ENCODE measurements at regions not wholly inside any gene's neighbourhood (a gene's known extent, or its start where the extent isn't known, plus 50 kb on each side); places are given as distances from the start of the nearest gene placed in this dataset.
A peak's percentile ranks its signal among the peaks of the same experiment; 100 is the strongest.
"Not testable (repeated sequence)": the region's sequence is repeated elsewhere in the genome, so short reads cannot be mapped to it uniquely, and the experiment has no call there.

DNA sequence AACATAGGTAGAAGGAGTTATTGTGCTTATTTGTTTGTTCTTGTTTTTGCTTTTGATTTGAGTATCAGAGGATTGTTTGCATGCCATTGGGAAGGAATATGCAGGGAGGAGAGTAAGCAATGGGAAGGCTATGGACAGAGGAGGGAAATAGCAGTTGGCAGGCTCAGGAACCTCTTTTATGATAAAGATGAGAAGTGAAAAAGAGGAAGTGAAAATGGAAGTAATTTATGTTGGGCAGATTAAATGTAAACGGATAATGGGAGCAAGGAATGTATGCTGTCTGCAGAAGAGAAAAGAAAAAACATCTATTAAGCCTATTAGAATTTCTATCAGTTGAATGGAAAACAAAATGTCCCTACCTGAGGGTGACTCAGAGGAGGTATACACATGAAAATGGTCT, 90.1 kb upstream of the NPSR1 start:
- Histone ChIP-seq H3K9me2 (ENCODE audit: insufficient read depth) (no peaks in the 10 kb centered on the region), H3K9me3 (ENCODE audit: insufficient read depth, low read depth) (no peaks in the 10 kb centered on the region), H3K27me3 (ENCODE audit: insufficient read depth, low read depth) (peaks cover 18% of the 10 kb centered on the region; the same call in 1 of the 2 replicates), H3K4me1 (replicated peaks; ENCODE audit: insufficient read depth) (no peaks in the 10 kb centered on the region), H3K27ac (no peak overlapping the region), H4K20me1 (ENCODE audit: insufficient read depth) (no peaks in the 10 kb centered on the region), H3K4me2 (no peak overlapping the region), H3K4me3 (no peak overlapping the region), H2AFZ (no peak overlapping the region), H3K79me2 (ENCODE audit: low read depth) (no peaks in the 10 kb centered on the region), H3K36me3 (ENCODE audit: low read depth) (no peaks in the 10 kb centered on the region), H3F3A (ENCODE audit: insufficient read depth, low read depth) (no peaks in the 10 kb centered on the region)
- intact Hi-C loops (cut with micrococcal nuclease; ENCODE audit: unreplicated experiment): no loop called here
- no TSS peak for BruUV-seq (replicated peaks)
- CTCF ChIA-PET: no interaction called here
- TF ChIP-seq, protein P1, sequence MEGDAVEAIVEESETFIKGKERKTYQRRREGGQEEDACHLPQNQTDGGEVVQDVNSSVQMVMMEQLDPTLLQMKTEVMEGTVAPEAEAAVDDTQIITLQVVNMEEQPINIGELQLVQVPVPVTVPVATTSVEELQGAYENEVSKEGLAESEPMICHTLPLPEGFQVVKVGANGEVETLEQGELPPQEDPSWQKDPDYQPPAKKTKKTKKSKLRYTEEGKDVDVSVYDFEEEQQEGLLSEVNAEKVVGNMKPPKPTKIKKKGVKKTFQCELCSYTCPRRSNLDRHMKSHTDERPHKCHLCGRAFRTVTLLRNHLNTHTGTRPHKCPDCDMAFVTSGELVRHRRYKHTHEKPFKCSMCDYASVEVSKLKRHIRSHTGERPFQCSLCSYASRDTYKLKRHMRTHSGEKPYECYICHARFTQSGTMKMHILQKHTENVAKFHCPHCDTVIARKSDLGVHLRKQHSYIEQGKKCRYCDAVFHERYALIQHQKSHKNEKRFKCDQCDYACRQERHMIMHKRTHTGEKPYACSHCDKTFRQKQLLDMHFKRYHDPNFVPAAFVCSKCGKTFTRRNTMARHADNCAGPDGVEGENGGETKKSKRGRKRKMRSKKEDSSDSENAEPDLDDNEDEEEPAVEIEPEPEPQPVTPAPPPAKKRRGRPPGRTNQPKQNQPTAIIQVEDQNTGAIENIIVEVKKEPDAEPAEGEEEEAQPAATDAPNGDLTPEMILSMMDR (conservative IDR thresholded peaks at IDR 0.05): no peak
- TF ChIP-seq EZH2 (IDR thresholded peaks at IDR 0.05; ENCODE audit: low read depth): no peak
- no peak for DNase-seq
- POLR2A ChIA-PET (ENCODE audit: unreplicated experiment): no interaction called here

DNA sequence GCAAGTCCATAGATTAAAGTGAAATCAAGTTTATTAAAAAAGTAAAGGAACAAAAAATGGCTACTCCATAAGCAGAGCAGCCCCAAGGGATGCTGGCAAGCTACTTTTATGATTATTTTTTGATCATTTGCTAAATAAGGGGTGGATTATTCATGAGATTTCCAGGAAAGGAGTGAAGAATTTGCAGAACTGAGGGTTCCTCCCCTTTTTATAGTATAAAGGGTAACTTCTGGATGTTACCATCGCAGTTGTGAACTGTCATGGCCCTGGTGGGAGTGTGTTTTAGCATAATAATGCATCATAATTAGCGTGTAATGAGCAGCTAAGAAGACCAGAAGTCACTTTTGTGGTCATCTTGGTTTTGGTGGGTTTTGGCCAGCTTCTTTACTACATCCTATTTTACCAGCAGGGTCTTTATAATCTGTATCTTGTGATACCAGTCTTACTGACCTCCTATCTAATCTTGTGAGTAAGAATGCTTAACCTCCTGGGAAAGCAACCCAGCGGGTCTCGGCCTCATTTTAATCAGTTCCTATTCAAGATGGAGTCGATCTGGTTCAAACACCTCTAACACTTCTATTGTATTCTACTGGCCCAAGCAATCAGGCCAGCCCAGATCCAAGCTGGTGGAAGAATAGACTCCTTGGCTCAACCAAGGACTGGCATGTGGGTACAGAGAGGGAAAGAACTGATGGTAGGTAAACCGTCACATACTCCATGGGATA, 87.9 kb upstream of the NPSR1 start:
- ChIA-PET POLR2A (ENCODE audit: unreplicated experiment) (no interaction called here), CTCF (interaction anchor here (0.7 kb wide), 1 partner anchor 1043 kb away, joined by 5 read pairs; no protein-coding TSS in a partner anchor)
- H4K20me1 ChIP-seq (ENCODE audit: insufficient read depth): no peaks in the 10 kb centered on the region
- H2AFZ ChIP-seq: no peak overlapping the region
- H3K36me3 ChIP-seq (ENCODE audit: low read depth): no peaks in the 10 kb centered on the region
- no peak overlapping the region for H3K4me2 ChIP-seq
- no peaks in the 10 kb centered on the region for H3K4me1 ChIP-seq (replicated peaks; ENCODE audit: insufficient read depth)
- BruUV-seq (replicated peaks): no TSS peak
- intact Hi-C loops (cut with micrococcal nuclease; ENCODE audit: unreplicated experiment): no loop called here
- H3K27me3 ChIP-seq (ENCODE audit: insufficient read depth, low read depth): peaks cover 28% of the 10 kb centered on the region
- no peak overlapping the region for H3K4me3 ChIP-seq
- no peak overlapping the region for H3K27ac ChIP-seq
- H3K79me2 ChIP-seq (ENCODE audit: low read depth): no peaks in the 10 kb centered on the region
- H3K9me2 ChIP-seq (ENCODE audit: insufficient read depth): no peaks in the 10 kb centered on the region
- no peaks in the 10 kb centered on the region for H3F3A ChIP-seq (ENCODE audit: insufficient read depth, low read depth)
- no peaks in the 10 kb centered on the region for H3K9me3 ChIP-seq (ENCODE audit: insufficient read depth, low read depth)
- peak in 1 of 2 experiments; percentile 13 for DNase-seq
- TF ChIP-seq, protein P1 (conservative IDR thresholded peaks at IDR 0.05): no peak
- no peak for TF ChIP-seq EZH2 (IDR thresholded peaks at IDR 0.05; ENCODE audit: low read depth)

DNA sequence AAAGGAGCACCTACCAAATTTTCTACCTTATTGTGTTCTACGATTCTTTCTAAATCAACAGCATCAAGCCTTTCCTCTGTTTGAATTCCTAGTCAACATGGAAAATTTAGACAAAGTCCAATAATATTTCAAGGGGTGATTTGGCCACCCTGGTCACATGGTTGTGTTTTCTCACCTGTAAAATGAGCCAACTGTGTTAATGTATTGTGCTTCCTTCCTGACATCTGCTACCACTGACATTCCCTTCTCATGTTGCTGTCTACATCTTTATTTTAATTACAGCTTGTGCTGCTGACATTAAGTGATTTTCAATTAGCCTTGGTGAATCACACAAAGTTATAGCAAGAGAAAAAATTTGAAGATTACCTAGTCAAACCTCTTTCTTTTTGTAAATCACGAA, 83.0 kb upstream of the NPSR1 start:
- no peak overlapping the region for H3K4me3 ChIP-seq
- no peak overlapping the region for H3K27ac ChIP-seq
- H3K36me3 ChIP-seq (ENCODE audit: low read depth): no peaks in the 10 kb centered on the region
- no TSS peak for BruUV-seq (replicated peaks)
- no peaks in the 10 kb centered on the region for H3K79me2 ChIP-seq (ENCODE audit: low read depth)
- H3K9me3 ChIP-seq (ENCODE audit: insufficient read depth, low read depth): no peaks in the 10 kb centered on the region
- no peaks in the 10 kb centered on the region for H3K4me1 ChIP-seq (replicated peaks; ENCODE audit: insufficient read depth)
- TF ChIP-seq, protein P1 (conservative IDR thresholded peaks at IDR 0.05): no peak
- TF ChIP-seq EZH2 (IDR thresholded peaks at IDR 0.05; ENCODE audit: low read depth): no peak
- ChIA-PET CTCF (no interaction called here), POLR2A (ENCODE audit: unreplicated experiment) (no interaction called here)
- no peaks in the 10 kb centered on the region for H3F3A ChIP-seq (ENCODE audit: insufficient read depth, low read depth)
- intact Hi-C loops (cut with micrococcal nuclease; ENCODE audit: unreplicated experiment): no loop called here
- no peaks in the 10 kb centered on the region for H4K20me1 ChIP-seq (ENCODE audit: insufficient read depth)
- H3K4me2 ChIP-seq: no peak overlapping the region
- H3K9me2 ChIP-seq (ENCODE audit: insufficient read depth): no peaks in the 10 kb centered on the region
- DNase-seq: peak in 1 of 2 experiments; percentile 17
- H2AFZ ChIP-seq: 0 out of 2 replicates have a peak overlapping the region, but pooled peaks have one; percentile 3
- H3K27me3 ChIP-seq (ENCODE audit: insufficient read depth, low read depth): peaks cover 33% of the 10 kb centered on the region

DNA sequence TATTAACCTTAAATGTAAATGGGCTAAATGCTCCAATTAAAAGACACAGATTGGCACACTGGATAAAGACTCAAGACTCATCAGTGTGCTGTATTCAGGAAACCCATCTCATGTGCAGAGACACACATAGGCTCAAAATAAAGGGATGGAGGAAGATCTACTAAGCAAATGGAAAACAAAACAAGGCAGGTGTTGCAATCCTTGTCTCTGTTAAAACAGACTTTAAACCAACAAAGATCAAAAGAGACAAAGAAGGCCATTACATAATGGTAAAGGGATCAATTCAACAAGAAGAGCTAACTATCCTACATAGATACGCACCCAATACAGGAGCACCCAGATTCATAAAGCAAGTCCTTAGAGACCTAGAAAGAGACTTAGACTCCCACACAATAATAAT, 80.1 kb upstream of the NPSR1 start:
- H3K27ac ChIP-seq; H2AFZ ChIP-seq; H3F3A ChIP-seq (ENCODE audit: insufficient read depth, low read depth); H3K9me3 ChIP-seq (ENCODE audit: insufficient read depth, low read depth); H4K20me1 ChIP-seq (ENCODE audit: insufficient read depth); POLR2A ChIA-PET (ENCODE audit: unreplicated experiment); CTCF ChIA-PET; intact Hi-C loops (cut with micrococcal nuclease; ENCODE audit: unreplicated experiment); H3K36me3 ChIP-seq (ENCODE audit: low read depth); H3K4me3 ChIP-seq; H3K4me2 ChIP-seq; H3K4me1 ChIP-seq (replicated peaks; ENCODE audit: insufficient read depth); H3K9me2 ChIP-seq (ENCODE audit: insufficient read depth); BruUV-seq (replicated peaks); DNase-seq; H3K79me2 ChIP-seq (ENCODE audit: low read depth): not testable (repeated sequence)
- peaks cover 33% of the 10 kb centered on the region for H3K27me3 ChIP-seq (ENCODE audit: insufficient read depth, low read depth)

DNA sequence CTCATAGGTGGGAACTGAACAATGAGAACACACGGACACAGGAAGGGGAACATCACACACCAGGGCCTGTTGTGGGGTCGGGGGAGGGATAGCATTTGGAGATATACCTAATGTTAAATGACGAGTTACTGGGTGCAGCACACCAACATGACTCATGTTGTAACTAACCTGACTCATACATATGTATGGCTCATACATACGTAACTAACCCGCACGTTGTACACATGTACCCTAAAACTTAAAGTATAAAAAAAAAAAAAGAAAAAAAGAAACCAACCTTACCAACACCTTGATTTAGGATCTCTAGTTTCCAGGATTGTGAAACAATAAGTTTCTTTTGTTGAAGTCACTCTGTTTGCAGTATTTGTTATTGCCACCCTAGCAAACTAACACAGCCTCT, 76.3 kb upstream of the NPSR1 start:
- intact Hi-C loops (cut with micrococcal nuclease; ENCODE audit: unreplicated experiment); POLR2A ChIA-PET (ENCODE audit: unreplicated experiment); H3K79me2 ChIP-seq (ENCODE audit: low read depth); H3K4me2 ChIP-seq; H3K27ac ChIP-seq; DNase-seq; CTCF ChIA-PET; BruUV-seq (replicated peaks); H3K9me2 ChIP-seq (ENCODE audit: insufficient read depth); H3F3A ChIP-seq (ENCODE audit: insufficient read depth, low read depth); H3K4me1 ChIP-seq (replicated peaks; ENCODE audit: insufficient read depth); H3K9me3 ChIP-seq (ENCODE audit: insufficient read depth, low read depth); H2AFZ ChIP-seq; H3K4me3 ChIP-seq; H3K36me3 ChIP-seq (ENCODE audit: low read depth); H4K20me1 ChIP-seq (ENCODE audit: insufficient read depth): not testable (repeated sequence)
- peaks cover 25% of the 10 kb centered on the region for H3K27me3 ChIP-seq (ENCODE audit: insufficient read depth, low read depth)

Data from PC-9 (cell line).